Retinal pigment epithelial cell (primary cell): ENCODE measurements at regions not wholly inside any gene's neighbourhood (a gene's known extent, or its start where the extent isn't known, plus 50 kb on each side); places are given as distances from the start of the nearest gene placed in this dataset.

Experiments used
- DNase-seq: peaks from one replicate; pipeline ENCODE4 v3.0.0-alpha.2; 2010; ENCODE audit warnings: low read depth
- H3K4me3 ChIP-seq: 2 replicates; pipeline ENCODE4 v1.5.1; 2011; ENCODE audit warnings: mild to moderate bottlenecking, low read length, control low read depth, moderate library complexity
- TF ChIP-seq, protein P1 (sequence below): conservative IDR thresholded peaks from 2 replicates; pipeline ENCODE4 v1.5.1; 2011; ENCODE audit warnings: low read depth, low read length, control low read depth, inconsistent platforms

DNA sequence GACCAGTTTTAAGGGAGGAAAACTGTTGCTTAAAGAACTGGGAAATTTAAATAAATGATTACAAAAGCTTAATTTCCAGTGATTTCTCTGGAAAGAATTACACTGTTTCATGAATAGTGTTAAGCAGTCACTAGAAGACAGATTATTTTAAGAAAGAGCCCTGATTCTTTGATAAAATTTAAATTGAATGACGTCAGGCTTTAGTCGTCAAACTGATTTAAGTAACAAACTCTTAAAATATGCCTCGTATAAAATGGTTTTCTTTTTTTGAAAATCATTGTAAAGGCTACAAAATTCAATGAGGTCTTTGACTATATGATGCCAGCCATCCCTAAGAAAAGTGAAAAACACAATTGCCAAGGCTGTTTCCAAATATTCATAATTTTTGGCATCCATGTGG lies 465.0 kb downstream of the NR4A2 start:
- H3K4me3 ChIP-seq = no peak overlapping the region
- DNase-seq = no peak
- TF ChIP-seq, protein P1, sequence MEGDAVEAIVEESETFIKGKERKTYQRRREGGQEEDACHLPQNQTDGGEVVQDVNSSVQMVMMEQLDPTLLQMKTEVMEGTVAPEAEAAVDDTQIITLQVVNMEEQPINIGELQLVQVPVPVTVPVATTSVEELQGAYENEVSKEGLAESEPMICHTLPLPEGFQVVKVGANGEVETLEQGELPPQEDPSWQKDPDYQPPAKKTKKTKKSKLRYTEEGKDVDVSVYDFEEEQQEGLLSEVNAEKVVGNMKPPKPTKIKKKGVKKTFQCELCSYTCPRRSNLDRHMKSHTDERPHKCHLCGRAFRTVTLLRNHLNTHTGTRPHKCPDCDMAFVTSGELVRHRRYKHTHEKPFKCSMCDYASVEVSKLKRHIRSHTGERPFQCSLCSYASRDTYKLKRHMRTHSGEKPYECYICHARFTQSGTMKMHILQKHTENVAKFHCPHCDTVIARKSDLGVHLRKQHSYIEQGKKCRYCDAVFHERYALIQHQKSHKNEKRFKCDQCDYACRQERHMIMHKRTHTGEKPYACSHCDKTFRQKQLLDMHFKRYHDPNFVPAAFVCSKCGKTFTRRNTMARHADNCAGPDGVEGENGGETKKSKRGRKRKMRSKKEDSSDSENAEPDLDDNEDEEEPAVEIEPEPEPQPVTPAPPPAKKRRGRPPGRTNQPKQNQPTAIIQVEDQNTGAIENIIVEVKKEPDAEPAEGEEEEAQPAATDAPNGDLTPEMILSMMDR = no peak

DNA sequence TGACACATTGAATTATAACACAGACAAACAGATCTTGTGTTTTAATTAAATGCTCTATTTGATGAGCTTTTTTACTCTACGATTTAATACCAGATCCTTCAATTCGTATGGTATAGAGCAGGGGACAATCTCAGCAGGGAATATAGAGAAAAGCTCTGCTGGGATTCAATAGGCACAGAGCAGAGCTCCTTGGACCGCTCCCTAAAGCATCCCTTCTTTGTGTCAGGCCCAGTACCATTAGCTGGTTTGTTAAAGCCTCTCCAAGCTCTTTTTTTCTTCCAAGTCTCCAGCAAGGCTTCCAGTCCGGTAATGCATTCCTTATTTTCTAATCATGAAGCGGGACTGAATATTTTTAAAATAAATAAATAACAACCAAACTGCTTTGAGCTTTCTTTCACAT lies 466.0 kb downstream of the NR4A2 start:
- DNase-seq = no peak
- no peak overlapping the region for H3K4me3 ChIP-seq
- TF ChIP-seq, protein P1 = no peak

DNA sequence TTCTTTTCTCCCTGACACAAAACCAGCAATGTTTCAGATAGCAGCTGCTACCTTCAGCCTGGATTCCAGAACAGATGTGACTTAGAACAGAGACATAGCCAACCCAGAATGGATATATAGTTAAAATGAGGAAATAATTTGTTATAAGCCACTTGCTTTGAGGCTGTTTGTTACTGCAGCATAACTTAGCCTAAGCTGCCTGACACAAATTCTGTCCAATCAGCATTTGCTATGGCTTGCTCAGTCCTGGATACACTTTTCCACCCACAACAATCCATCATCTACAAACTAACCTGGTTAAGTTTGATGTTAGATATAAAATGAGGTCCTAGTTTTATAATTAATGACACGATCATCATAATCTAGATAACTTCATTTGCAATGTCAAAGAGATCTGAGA lies 480.4 kb downstream of the NR4A2 start:
- H3K4me3 ChIP-seq = no peak overlapping the region
- no peak for DNase-seq
- TF ChIP-seq, protein P1 = no peak

DNA sequence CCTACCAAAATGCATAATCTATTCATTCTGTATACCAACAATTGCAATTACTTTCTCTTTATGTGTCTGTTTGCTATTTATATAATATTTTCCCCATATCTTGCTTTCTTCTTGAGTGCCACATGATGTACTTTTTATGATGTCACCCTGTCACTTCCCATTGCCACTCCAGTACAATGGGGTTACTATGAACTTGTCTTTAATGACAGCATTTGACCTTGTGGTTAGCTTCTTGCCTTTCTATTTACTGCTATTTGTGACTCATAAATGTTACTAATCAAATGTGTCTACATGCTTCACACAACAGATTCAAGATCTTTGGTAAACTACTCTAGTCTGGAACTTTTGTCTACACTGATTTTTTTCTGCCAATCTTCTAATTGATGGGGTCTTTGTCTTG lies 486.3 kb downstream of the NR4A2 start:
- no peak overlapping the region for H3K4me3 ChIP-seq
- peak; percentile 71 for DNase-seq
- TF ChIP-seq, protein P1 = no peak

DNA sequence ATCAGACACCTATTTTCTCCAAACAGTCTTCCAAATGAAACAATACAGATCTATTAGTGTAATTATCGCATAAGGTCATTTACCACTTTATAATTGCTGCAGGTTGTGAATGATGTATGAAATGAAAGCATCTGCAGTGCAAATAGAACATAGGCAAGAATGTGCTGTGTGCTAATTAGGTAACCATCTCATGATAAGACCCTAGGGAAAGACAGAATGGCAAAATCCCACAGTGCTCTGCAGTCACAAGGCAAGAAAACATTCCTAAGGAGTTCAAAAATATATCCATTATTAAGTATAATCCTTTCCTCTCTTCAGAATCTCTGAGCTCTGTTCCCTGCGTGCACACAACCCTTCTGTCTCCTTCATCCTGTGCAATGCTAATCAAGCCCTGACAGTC lies 488.1 kb downstream of the NR4A2 start:
- H3K4me3 ChIP-seq = no peak overlapping the region
- peak; percentile 93 for DNase-seq
- TF ChIP-seq, protein P1 = no peak

DNA sequence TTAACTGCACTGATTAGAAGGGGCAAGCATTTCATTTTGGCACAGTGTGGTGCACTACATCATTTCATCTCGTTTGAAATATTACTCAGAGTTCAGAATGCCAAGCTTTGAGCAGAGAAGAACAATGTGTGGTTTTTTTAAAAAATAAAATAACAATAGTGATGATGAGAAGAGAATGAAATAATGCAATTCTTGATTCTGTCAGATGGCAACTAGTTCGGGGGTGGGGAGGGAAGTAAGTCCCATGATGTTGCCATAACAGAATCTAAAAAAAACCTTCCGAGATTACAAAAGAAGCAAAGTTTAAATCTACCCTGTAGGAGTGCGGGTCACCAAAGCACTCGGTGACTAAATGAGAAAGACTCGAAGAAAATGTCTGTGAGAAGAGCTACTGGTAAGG lies 490.4 kb downstream of the NR4A2 start:
- TF ChIP-seq, protein P1 = no peak
- H3K4me3 ChIP-seq = no peak overlapping the region
- peak; percentile 46 for DNase-seq

DNA sequence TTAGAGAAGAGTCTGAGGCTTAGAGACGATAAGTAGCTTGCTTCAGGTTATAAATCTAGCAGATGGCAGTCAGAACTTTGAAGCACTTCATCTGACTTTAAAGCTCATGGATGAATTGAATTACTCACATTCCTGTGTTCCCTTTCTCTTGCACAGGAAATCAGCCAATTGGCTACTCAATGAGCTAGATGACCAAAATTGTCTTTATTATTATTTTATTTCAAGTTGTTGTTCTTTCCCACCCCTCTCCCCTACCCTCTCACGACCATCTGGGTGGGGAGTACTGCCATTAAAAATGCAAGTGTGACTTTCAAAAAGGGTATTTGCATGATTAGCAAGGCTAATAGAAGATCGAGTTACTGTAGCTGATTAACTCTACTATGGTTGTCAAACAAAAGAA lies 491.1 kb downstream of the NR4A2 start:
- DNase-seq = peak; percentile 17
- TF ChIP-seq, protein P1 = no peak
- no peak overlapping the region for H3K4me3 ChIP-seq
